ENCODE measurements at regions not wholly inside any gene's neighbourhood (a gene's known extent, or its start where the extent isn't known, plus 50 kb on each side); places are given as distances from the start of the nearest gene placed in this dataset.

GRCh38 chr3:27559835-27560234, 75.7 kb upstream of the SLC4A7 start:
- H3K9me3 Mint-ChIP-seq (ENCODE audit: low read depth, unreplicated experiment) = no peaks in the 10 kb centered on the region
- no peak overlapping the region for H3K27ac Mint-ChIP-seq (ENCODE audit: unreplicated experiment)
- no TSS peak for BruUV-seq (replicated peaks)
- no peaks in the 10 kb centered on the region for H3K27me3 Mint-ChIP-seq (ENCODE audit: unreplicated experiment)
- H3K4me1 Mint-ChIP-seq (ENCODE audit: low read depth, unreplicated experiment) = no peaks in the 10 kb centered on the region
- TF ChIP-seq CTCF (IDR thresholded peaks at IDR 0.05; ENCODE audit: unreplicated experiment) = no peak
- no peak for DNase-seq
- no peak overlapping the region for H3K4me3 Mint-ChIP-seq (ENCODE audit: low read depth, unreplicated experiment)
- CTCF ChIA-PET = no interaction called here
- intact Hi-C loops (cut with micrococcal nuclease; ENCODE audit: unreplicated experiment) = no loop called here
- no peaks in the 10 kb centered on the region for H3K36me3 Mint-ChIP-seq (ENCODE audit: insufficient read depth, unreplicated experiment)

GRCh38 chr3:27559381-27559780, 75.2 kb upstream of the SLC4A7 start:
- CTCF ChIA-PET = no interaction called here
- DNase-seq = no peak
- BruUV-seq (replicated peaks) = no TSS peak
- Mint-ChIP-seq H3K4me3 (ENCODE audit: low read depth, unreplicated experiment) (no peak overlapping the region), H3K4me1 (ENCODE audit: low read depth, unreplicated experiment) (no peaks in the 10 kb centered on the region), H3K9me3 (ENCODE audit: low read depth, unreplicated experiment) (no peaks in the 10 kb centered on the region), H3K36me3 (ENCODE audit: insufficient read depth, unreplicated experiment) (no peaks in the 10 kb centered on the region), H3K27me3 (ENCODE audit: unreplicated experiment) (no peaks in the 10 kb centered on the region), H3K27ac (ENCODE audit: unreplicated experiment) (no peak overlapping the region)
- no peak for TF ChIP-seq CTCF (IDR thresholded peaks at IDR 0.05; ENCODE audit: unreplicated experiment)
- intact Hi-C loops (cut with micrococcal nuclease; ENCODE audit: unreplicated experiment) = no loop called here

- H3K4me3 Mint-ChIP-seq (ENCODE audit: low read depth, unreplicated experiment) = no peak overlapping the region
- DNase-seq = no peak
- TF ChIP-seq CTCF (IDR thresholded peaks at IDR 0.05; ENCODE audit: unreplicated experiment) = no peak
- CTCF ChIA-PET = interaction anchor here (0.7 kb wide), 1 partner anchor 273 kb away, joined by 3 read pairs; no protein-coding TSS in a partner anchor
- no peak overlapping the region for H3K27ac Mint-ChIP-seq (ENCODE audit: unreplicated experiment)
- peaks cover under 1% of the 10 kb centered on the region for H3K9me3 Mint-ChIP-seq (ENCODE audit: low read depth, unreplicated experiment)
- no peaks in the 10 kb centered on the region for H3K4me1 Mint-ChIP-seq (ENCODE audit: low read depth, unreplicated experiment)
- intact Hi-C loops (cut with micrococcal nuclease; ENCODE audit: unreplicated experiment) = no loop called here
- no peaks in the 10 kb centered on the region for H3K27me3 Mint-ChIP-seq (ENCODE audit: unreplicated experiment)
- H3K36me3 Mint-ChIP-seq (ENCODE audit: insufficient read depth, unreplicated experiment) = no peaks in the 10 kb centered on the region
- BruUV-seq (replicated peaks) = no TSS peak
Measured at GRCh38 chr3:27557411-27557810, 73.2 kb upstream of the SLC4A7 start.

GRCh38 chr3:27556887-27557286, 72.7 kb upstream of the SLC4A7 start:
- no TSS peak for BruUV-seq (replicated peaks)
- Mint-ChIP-seq H3K36me3 (ENCODE audit: insufficient read depth, unreplicated experiment) (no peaks in the 10 kb centered on the region), H3K27me3 (ENCODE audit: unreplicated experiment) (no peaks in the 10 kb centered on the region), H3K27ac (ENCODE audit: unreplicated experiment) (no peak overlapping the region), H3K4me1 (ENCODE audit: low read depth, unreplicated experiment) (no peaks in the 10 kb centered on the region), H3K9me3 (ENCODE audit: low read depth, unreplicated experiment) (peaks cover 4% of the 10 kb centered on the region), H3K4me3 (ENCODE audit: low read depth, unreplicated experiment) (no peak overlapping the region)
- intact Hi-C loops (cut with micrococcal nuclease; ENCODE audit: unreplicated experiment) = no loop called here
- no peak for DNase-seq
- CTCF ChIA-PET = interaction anchor here (0.7 kb wide), 1 partner anchor 273 kb away, joined by 3 read pairs; no protein-coding TSS in a partner anchor
- no peak for TF ChIP-seq CTCF (IDR thresholded peaks at IDR 0.05; ENCODE audit: unreplicated experiment)
